Left renal cortex interstitium (tissue), 4 donors: ENCODE measurements at regions not wholly inside any gene's neighbourhood (a gene's known extent, or its start where the extent isn't known, plus 50 kb on each side); places are given as distances from the start of the nearest gene placed in this dataset.

ENCODE experiments used
- DNase-seq, 4 donors: peaks; one replicate each; pipeline ENCODE4 v3.0.0-alpha.2; 2013; ENCODE audit warnings: low read depth in 4 of 4, low spot score in 2 of 4, missing footprints in 1 of 4

DNA sequence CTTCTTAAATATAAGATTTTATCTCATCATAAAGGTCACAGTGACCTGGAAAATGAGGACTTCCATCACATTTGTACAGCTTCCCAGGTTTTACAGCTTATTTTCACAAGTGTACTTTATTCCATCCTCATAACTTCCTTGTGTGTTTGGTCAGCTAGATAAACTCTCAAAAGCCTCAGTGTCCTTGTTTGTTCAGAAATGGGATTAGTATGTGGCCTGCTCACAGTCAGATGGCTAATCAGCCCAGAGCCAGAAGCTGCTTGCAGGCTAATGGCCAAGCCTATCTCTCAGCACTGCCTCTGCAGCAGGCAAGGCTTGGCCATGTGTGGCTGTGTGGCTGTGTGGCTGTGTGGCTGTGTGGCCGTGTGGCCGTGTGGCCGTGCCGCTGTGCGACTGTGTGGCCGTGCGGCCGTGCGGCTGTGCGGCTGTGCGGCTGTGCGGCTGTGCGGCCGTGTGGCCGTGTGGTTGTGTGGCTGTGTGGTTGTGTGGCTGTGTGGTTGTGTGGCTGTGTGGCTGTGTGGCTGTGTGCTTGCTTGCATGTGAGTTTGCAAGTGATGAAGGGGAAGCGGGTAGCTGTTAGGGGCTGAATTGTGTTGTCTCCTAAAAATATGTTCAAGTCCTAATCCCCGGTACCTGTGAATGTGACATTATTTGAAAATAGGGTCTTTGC lies 233.0 kb upstream of the TNP1 start:
- DNase-seq = no peak

DNA sequence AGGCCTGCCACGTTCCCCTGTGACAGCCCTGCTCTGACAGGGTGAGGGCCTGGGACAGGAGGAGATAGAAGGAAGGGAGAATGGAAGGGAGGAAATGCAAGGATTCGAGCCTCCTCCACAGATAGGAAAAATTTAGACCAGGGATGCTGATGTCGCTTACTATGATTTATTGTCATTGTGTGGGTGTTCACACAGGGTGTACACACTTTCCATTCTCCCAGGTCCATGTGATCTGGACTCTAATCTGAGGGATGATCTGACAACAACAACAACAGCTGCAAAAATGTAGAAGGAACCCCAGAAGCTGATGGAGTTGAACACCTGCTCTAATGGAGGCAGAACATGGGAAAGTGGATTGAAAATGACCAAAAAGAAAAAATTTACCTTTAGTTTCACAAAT lies 231.7 kb upstream of the TNP1 start:
- no peak for DNase-seq

DNA sequence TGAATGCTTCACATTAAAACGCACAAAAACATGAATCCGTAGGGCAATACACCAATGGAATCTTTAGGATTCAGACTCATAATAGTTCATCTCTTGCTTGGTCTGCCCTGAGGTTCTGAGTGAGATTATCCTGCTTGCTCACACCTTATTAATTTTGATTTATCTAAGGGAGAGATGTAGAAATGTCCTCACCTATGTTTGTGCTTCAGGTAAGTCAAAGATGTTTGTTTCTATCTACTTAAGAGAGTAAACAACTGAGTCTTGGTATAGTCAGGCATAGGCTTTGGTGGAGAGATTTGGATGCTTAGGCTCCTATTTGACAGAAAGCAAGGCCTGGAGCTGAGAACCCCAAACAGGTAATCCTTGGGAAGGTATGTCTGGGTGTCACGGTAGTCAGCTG lies 231.0 kb upstream of the TNP1 start:
- DNase-seq = no peak

DNA sequence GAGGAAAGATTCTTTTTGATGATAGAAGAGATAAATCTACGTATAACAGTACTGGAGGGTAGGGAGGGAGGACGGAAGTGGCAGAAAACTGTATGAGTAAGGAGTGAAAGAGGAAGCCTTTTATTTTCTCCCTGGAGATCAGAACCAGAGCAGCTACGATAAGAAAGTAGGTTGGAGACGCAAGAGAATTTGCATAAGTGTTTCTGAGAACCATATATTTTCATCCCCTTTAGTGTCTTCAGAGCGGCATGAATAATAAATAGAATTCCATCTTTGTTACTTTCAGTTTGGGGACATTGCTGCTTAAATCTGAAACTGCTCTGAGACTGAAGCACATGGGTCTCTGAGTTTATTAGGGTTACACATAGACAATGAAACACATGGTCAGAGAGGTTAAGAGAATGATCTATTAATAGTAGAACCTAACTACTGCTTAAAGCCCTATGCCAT lies 230.2 kb upstream of the TNP1 start:
- DNase-seq = no peak

DNA sequence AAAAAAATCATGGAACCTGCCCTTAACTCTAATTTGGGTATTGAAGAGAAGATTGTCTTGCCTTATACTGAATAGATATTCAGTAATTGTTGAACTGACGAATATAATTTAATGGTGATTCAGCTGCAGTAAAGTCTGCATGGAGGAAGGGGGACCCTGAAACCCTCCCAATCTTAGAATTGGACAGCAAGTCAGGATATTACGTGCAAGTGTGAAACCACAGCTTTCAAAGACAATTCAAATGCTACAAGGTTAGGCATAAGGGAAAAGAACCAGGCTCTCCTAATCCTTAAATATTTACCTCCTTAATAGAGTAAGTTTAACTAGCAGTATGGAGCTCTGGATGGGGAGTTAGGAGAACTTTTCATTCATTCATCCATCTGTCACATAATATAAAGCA lies 226.9 kb upstream of the TNP1 start:
- DNase-seq = no peak

DNA sequence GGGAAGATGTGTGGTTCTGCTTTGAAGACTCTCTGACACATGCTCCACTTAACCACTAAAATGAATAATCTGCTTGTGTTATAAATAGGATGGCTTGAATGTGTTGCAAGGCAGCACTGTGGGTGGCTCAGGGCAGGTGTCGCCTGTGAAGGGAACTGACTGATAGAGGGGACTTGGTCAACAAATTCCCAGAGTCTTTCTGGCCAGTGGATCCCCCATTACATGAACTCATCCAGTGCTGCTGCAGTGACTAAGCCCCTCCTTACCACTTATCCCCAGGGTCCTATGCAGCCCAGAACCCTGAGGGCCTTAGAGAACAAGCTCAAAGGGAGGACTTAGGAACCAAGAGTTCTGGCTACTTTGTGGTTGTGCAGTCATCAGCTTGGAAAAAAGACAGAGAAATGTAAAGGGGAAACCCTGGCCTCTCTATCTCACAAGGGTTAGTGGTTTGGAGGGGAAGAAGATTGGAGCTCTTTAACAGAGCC lies 226.2 kb upstream of the TNP1 start:
- DNase-seq = no peak

DNA sequence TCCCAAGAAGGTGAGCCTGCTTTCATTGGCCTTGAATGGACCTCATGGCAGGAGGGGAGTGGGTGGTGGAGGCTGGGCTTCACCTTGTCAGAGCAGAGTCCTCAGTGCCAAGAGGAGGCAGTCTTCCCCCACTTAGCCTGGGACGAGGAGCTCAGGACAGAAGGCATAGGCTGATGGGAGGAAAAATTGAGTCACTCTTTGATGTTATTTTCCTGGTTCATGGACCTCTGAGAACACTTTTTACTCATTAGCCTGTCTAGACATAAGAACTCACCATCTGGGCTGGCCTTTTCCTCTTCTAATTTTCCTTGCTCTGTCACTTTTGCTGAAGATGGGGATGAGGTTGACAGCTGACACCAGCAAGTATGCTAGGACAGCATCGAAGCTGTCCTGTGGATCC lies 225.7 kb upstream of the TNP1 start:
- DNase-seq = no peak

DNA sequence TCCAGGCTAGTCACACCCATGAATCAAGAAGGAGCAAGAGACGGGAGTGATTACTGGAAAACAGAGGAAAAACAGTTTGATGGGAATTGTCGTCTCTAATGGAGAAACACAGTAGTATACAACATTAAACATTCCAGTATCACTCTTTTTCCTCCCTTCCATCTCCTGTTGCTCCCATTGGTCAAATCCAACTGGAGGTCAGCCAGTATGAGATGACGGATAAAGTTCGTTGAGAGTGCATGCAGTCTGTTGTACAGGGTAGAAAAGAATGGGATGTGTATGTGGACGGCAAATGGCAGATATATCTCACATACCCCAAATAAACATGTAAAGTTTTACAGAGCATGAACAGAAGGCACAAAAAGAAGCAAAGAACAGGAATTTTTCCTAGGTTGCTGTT lies 221.9 kb upstream of the TNP1 start:
- DNase-seq = no peak

DNA sequence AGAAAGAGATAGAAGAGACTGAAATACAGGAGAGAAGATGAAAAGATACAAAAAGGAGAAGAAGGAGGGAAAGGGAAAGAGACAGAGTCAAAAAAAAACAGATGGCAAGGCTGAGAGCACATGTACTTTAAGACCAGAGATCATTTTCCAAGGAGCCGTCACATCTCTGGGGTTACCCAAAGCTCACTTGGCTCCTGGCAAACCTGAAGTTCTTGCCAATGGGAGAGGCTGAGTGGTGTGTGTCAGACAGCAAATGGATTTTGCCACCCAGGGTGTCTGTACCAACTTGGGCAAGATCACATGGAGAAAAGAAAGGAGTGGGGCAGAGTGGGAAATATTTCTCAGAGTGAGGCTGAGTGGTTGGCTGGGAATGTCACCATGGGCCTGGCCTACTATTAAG lies 219.3 kb upstream of the TNP1 start:
- no peak for DNase-seq

DNA sequence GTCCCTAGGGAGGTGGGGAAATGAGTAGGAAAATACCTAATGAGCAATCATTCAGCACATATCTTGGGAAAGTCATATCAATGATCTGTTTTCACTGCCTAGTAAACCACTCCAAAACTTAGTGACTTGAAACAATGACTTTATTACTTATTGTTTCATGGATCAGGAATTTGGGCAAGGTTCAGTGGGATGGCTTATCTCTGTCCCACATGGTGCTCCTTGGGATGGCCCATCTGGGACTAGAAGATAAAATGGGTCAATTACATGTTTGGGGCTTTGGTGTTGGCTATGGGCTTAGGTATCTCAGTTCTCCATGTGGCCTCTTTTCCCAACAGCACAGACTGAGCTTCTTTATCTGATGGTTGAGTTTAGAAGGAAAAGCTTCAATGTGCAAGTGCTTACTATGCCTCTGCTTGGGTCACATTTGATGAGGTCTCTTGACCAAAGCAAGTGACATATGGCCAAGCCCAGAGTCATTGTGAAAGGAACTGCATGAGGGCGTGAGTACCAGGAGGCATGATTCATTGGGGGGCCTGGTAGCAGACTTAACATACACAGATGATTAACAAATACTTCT lies 218.1 kb upstream of the TNP1 start:
- DNase-seq = no peak

DNA sequence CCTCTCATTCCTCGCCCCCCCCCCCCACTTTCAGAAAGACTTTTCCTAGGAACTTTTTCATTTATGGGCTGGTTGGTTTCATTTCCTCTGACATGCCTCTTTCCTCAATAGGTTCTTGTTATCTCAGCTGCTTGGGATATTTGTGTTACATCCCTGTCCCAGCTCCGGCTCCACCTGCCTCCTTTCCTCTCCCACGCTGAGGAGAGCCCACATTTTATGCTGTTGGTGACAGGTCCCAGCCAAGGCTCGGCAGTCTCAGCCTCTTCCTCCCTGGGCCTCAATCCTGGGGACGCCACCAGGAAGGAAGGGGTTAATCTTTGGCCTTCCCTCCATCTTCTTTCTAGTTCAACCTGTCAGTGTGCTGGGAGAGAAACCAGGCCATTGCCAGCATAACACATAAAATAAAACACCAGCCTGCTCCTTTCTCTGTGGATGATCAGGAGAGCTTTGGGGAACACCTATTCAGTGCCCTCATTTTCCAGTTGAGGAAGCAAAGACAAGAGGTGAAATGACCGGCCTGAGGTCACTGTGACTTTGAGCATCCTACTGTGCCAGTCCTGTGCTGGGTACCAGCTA lies 216.9 kb upstream of the TNP1 start:
- DNase-seq = no peak

DNA sequence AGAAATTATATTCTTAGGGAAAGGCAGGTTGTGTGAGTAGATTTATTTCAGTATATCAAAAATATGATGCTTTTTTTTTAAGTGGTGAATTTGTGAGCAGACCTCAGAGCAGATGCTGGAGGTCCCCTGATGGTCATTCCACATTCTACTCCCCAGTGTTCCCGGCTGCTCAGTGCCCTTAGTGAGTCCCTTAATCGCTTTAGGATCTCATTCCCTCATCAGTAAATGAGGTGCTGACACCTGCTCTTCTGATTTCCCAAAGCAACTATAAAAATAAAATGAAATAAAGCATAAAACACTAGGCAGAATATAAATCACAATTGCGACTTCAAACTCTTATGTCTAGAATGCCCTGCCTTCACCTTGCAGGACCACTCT lies 216.2 kb upstream of the TNP1 start:
- no peak for DNase-seq

DNA sequence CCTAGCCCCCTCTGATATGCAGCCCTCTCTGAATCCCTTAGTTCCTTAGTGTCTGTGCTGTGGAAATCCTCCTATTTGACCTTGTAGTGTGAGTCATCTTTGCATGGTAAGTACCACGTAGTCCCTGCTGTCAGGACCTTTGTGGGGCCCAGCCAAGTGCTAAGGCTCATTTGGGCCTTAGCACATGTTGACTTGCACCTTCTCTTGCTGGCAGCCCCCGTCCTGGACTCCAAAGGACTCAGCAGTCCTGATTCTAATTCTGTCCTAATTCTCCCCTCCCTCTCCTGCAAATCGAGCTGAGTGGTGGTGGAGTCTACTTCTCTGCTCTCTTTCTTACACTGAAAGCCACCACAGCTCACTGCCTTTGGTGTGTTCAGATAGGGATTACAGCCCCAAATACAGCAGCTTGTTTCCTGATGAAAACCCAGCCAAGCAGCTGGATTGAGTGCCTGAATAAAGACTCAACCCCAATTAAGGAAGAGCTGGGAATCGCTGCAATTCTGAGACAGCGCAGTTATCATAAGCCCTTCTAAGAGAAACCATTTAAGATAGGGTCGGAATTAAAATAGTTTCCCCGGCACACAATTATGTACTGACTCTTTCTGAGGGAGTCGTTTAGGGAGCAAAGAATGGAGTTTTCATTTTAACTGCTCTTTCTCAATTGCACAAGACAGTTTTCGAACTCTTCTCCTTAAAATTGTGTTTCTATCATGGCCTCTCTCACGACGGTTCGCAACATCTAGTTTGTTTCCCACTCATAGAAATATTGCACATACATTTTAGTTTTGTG lies 215.6 kb upstream of the TNP1 start:
- no peak for DNase-seq

DNA sequence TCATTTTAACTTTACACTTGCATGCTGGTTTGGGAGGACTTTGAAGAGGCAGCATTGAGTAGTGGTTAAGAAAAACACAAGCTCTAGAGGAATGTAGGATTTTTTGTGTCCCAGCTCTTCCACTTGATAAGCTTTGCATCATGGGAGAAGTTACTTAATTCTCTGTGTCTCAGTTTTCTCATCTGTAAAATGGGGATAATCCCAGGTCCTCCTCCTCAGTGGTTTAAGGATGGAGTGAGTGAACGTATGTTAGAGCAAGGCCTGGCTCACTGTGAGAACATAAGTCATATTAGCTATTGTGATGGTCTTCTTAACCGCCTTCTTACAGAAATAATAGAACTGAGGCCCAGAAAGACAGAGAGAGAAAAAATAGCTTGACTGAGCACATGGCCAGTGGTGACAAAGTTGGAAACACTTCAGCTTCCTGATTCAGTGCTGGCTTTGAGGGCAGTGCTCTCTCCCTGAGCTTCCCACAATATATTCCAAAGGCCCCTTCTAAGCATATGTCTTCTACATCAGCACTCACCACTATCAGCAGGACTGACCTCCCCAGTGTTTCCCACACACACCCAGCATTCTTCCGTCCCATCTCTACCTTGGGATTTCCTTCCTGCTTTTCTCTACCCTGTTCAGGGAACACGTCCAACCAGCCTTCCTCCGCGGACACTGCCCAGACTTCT lies 214.9 kb upstream of the TNP1 start:
- DNase-seq = no peak

DNA sequence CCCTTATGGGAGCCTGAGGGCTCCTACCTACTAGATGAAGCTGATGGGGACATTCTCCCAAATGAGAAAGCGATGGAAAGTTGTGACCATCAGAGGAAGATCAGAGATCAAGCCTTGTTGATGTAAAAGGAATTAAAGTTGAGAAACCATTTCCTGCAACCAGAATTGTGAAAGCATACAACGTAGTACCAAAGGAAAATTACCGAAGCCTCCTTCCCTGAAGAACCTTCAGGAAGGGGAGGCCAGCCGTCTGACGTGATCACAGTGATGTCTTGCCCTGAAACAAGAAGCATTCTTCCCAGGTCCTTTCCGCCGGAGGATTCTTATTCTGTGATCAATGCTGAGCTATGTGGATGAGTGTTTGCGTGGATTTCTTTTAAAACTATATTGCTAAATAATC lies 211.6 kb upstream of the TNP1 start:
- DNase-seq = no peak

DNA sequence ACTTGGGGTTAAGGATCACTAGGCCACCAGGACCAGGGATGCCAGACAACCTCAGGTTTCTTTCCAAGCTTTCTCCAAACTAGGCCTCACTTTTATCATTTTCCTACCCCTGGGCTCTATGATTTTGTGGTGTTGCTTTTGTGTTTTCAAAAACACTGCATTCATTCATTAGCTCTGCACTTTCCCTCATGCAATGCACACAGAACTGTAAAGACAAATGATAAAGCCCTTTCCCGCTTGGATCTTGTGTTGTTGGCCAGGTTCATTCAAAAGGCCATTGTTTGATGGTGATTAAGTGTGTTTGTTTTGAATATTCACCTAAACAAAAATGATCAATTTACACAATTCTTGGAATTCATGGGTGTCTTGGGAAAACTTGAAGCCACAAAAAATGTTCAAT lies 210.7 kb upstream of the TNP1 start:
- no peak for DNase-seq

DNA sequence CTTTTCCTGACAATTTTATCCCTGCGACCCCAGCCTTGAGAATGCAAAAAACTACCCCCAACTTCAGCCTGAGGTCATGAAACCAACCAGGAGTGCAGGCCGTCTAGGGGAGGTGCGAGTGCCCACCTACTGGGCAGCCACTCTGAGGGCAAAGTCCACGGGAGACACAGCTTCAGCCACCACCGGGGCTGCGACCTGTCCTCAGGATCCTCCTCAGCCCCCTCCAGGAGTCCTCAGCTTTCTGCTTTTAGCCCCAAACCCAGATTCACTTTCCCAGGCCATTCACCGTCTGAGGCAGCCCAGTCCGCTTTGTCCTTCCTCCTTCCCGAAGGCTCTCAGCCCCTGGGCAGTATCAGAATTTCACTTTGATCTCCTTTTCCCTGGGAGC lies 210.2 kb upstream of the TNP1 start:
- DNase-seq = no peak

DNA sequence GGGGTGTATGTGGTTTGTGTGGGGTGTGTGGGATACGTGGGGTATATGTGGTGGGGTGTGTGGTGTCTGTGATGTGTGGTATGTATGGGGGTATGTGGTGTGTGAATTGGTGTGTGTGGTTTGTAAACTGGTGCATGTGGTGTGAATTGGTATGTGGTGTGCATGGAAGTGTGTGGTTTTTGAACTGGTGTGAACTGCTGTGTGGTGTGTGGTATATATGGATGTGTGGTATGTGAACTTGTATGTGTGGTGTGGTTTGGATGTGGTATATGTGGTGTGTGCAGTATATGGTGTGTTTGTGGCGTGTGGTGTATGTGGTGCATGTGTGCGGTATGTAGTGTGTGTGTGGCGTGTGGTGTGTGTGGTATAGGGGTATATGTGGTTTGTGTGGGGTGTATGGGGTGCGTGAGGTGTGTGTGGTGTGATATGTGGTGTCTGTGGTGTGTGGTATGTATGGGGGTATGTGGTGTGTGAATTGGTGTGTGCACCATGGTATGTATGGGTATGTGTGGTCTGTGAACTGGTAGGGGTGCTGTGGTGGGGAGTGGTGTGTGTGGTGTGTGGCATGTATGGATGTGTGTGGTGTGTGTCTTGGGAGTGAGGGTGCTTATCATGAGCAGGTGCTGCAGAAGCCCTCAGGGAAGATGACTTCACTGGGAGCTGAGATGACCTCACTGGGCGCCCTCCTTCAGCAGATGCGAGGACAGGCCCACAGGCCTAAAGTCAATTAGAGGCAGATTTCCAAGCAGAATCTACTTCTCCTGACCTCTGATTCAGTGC lies 209.6 kb upstream of the TNP1 start:
- DNase-seq = no peak

DNA sequence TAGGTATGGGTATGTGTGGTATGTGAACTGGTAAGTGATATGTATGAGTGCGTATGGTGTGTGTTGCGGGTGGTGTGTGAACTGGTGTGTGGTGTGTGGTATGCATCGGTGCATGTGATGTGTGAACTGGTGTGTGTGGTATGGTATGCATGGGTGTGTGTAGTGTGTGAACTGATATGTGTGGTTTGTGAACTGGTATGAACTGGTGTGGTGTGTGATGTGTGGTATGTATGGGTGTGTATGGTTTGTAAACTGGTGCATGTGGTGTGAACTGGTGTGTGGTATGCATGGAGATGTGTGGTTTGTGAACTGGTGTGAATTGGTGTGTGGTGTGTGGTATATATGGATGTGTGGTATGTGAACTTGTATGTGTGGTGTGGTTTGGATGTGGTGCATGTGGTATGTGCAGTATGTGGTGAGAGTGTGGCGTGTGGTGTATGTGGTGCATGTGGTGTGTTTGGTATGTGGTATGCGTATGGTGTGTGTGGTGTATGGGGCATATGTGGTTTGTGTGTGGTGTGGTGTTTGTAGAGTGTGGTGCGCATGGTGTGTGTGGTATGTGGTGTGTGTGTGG lies 208.9 kb upstream of the TNP1 start:
- DNase-seq = no peak

DNA sequence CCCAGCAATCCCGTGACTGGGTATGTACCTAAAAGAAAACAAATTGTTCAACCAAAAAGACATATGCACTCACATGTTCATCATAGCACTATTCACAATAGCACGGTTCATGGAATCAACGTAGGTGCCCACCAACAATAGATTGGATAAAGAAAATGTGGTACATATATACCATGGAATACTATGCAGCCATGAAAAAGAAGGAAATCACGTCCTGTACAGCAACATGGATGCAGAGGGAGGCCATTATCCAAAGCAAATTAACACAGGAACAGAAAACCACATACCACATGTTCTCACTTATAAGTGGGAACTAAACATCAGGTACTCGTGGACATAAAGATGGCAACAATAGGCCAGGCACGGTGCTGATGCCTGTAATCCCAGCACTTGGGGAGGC lies 207.9 kb upstream of the TNP1 start:
- DNase-seq = no peak
